ENCODE measurements at regions not wholly inside any gene's neighbourhood (a gene's known extent, or its start where the extent isn't known, plus 50 kb on each side); places are given as distances from the start of the nearest gene placed in this dataset.

GRCh38 chr16:51327001-51327400 is 175.9 kb upstream of the SALL1 start:
- no peak for TF ChIP-seq GATA3 (IDR thresholded peaks at IDR 0.05; ENCODE audit: low read depth, low read length)
- TF ChIP-seq GATA2 (IDR thresholded peaks at IDR 0.05; ENCODE audit: low read depth, low read length): no peak

- TF ChIP-seq GATA2 (IDR thresholded peaks at IDR 0.05; ENCODE audit: low read depth, low read length) (no peak), GATA3 (IDR thresholded peaks at IDR 0.05; ENCODE audit: low read depth, low read length) (no peak)
These were observed 175.2 kb upstream of the SALL1 start for GRCh38 chr16:51326131-51326856.

DNA sequence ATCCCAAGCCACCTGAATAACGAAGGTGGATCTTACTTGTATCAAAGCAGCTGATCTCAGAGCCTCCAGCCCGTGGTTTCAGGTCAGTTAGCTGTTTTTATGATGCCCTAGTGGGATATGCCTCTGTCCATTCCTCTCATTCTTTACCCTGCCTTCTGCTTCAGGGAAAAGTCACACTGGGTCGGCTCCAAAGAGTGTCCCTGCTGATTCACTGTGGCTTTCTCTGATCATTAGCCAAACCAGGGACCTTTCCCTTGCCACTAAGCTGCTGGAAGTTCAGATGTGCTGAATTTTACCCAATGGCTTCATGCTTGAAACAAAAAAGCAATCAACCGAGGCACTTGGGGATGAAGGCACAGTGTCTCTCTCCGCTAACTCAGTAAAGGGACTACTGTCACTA is 170.2 kb upstream of the SALL1 start:
- TF ChIP-seq GATA2 (IDR thresholded peaks at IDR 0.05; ENCODE audit: low read depth, low read length): no peak
- no peak for TF ChIP-seq GATA3 (IDR thresholded peaks at IDR 0.05; ENCODE audit: low read depth, low read length)

- TF ChIP-seq GATA3 (IDR thresholded peaks at IDR 0.05; ENCODE audit: low read depth, low read length) (no peak), GATA2 (IDR thresholded peaks at IDR 0.05; ENCODE audit: low read depth, low read length) (no peak)
These were observed 166.5 kb upstream of the SALL1 start for GRCh38 chr16:51317575-51317974.

DNA sequence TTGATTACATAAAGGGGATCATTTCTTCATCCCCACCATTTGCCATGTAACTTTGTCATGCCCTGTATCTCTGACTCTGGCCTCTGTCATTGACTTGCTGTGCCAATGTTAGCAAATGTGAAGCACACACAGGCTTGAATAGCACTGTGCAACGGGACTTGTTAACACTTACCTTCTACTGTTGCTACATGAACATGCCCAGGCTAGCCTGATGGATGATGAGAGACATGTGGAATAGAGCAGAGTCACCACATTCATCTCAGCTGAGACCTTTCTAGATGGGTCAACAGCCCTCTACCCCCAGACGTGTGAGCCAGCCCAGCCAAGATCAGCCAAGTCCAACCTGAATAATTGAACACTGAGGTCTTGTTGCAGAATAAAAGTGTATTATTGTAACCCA is 162.1 kb upstream of the SALL1 start:
- TF ChIP-seq GATA2 (IDR thresholded peaks at IDR 0.05; ENCODE audit: low read depth, low read length) (no peak), GATA3 (IDR thresholded peaks at IDR 0.05; ENCODE audit: low read depth, low read length) (no peak)

- TF ChIP-seq GATA2 (IDR thresholded peaks at IDR 0.05; ENCODE audit: low read depth, low read length) (no peak), GATA3 (IDR thresholded peaks at IDR 0.05; ENCODE audit: low read depth, low read length) (no peak)
These were observed 161.5 kb upstream of the SALL1 start for GRCh38 chr16:51312363-51313150.

- no peak for TF ChIP-seq GATA3 (IDR thresholded peaks at IDR 0.05; ENCODE audit: low read depth, low read length)
- TF ChIP-seq GATA2 (IDR thresholded peaks at IDR 0.05; ENCODE audit: low read depth, low read length): no peak
These were observed 159.1 kb upstream of the SALL1 start for GRCh38 chr16:51310159-51310558.

DNA sequence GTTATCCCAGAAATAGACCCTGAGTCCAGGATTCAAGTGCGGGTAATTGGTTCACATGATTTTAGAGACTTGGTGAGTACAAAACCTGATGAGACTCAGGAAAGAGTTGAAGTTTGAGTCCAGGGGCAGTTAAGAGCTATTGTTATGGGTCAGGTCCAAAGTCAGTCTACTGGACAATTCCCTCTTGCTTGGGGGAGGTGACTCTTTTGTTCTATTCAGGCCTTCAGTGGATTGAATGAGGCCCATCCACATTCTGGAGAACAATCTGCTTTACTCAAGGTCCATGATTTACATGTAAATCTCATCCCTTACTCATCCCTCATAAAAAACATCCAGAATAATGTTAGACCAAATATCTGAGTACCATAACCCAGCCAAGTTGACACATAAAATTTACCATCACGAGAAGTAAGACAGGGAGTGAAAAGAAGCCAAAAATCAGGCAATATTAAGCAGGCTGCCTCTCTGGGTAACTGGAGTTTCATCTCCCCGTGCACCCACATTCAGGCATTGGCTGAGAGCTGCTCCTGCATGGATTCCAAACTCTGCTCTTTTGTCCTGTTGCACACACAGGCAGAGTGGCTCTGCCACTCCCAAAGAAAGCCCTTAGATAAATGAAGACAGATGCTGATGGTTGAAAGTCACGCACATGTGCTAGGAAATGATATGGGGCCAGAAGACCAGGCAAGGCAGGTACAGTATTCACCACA is 156.0 kb upstream of the SALL1 start:
- no peak for TF ChIP-seq GATA2 (IDR thresholded peaks at IDR 0.05; ENCODE audit: low read depth, low read length)
- TF ChIP-seq GATA3 (IDR thresholded peaks at IDR 0.05; ENCODE audit: low read depth, low read length): no peak

- TF ChIP-seq GATA3 (IDR thresholded peaks at IDR 0.05; ENCODE audit: low read depth, low read length) (no peak), GATA2 (IDR thresholded peaks at IDR 0.05; ENCODE audit: low read depth, low read length) (no peak)
These were observed 155.0 kb upstream of the SALL1 start for GRCh38 chr16:51306116-51306515.

- no peak for TF ChIP-seq GATA3 (IDR thresholded peaks at IDR 0.05; ENCODE audit: low read depth, low read length)
- no peak for TF ChIP-seq GATA2 (IDR thresholded peaks at IDR 0.05; ENCODE audit: low read depth, low read length)
These were observed 154.3 kb upstream of the SALL1 start for GRCh38 chr16:51305337-51305736.

DNA sequence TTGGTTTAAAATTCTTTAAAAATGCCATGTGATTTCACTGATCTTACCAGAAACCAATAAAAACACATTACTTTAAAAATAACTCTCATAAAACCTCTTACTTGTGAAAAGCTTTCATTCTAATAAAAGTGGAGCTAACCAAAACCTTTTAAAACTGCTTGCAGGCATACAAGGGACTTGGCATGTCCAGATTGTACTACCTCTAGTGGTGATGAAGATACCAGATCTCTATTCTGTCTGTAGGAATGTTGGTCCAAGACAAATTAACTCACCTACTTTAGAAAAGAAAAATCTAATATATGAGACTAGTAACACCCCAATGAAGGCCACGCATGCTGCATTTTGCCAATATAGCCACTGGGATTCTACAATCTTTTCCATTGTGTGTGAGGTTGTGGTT is 151.0 kb upstream of the SALL1 start:
- TF ChIP-seq GATA3 (IDR thresholded peaks at IDR 0.05; ENCODE audit: low read depth, low read length): no peak
- TF ChIP-seq GATA2 (IDR thresholded peaks at IDR 0.05; ENCODE audit: low read depth, low read length): no peak

DNA sequence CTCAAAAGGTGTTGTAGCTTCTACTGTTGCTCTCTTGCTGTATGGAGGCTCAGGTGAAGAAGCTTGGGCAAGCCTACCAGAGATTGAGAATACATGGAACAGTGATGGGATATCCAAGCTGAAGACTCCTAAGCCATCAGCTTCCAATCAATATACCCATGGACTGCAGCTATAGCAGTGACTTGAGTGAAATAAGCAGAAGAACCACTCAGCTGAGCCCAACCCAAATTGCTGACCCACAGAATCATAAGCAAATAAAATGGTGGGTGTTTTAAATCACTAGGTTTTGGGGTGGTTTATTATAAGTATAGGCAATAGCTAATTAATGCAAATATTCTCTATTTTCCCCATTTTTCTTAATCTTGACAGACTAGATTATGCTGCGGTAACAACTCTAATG is 147.7 kb upstream of the SALL1 start:
- TF ChIP-seq GATA2 (IDR thresholded peaks at IDR 0.05; ENCODE audit: low read depth, low read length) (no peak), GATA3 (IDR thresholded peaks at IDR 0.05; ENCODE audit: low read depth, low read length) (no peak)

- no peak for TF ChIP-seq GATA3 (IDR thresholded peaks at IDR 0.05; ENCODE audit: low read depth, low read length)
- TF ChIP-seq GATA2 (IDR thresholded peaks at IDR 0.05; ENCODE audit: low read depth, low read length): no peak
These were observed 139.6 kb upstream of the SALL1 start for GRCh38 chr16:51290442-51291285.

DNA sequence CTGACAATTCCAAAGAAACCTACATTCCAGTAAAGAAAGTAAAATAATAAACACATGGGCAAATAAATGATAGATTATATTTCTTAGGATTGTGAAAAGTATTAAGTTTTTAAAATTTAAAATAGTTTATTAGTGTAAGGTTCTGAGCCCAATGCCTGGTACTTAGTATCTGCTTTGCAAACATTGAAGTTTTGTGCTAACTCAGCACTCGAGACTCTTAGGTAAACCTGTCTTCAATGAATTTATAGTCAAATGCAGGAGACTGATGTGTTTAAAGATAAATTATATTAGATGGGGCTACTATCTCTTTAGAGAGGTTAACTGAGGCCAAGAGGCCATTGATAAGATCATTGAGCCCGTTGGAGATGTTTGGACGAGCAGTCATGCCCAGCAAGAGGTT is 138.3 kb upstream of the SALL1 start:
- TF ChIP-seq GATA3 (IDR thresholded peaks at IDR 0.05; ENCODE audit: low read depth, low read length) (no peak), GATA2 (IDR thresholded peaks at IDR 0.05; ENCODE audit: low read depth, low read length) (no peak)

Measured in SH-SY5Y (cell line).